GM12872 (cell line): ENCODE measurements at regions not wholly inside any gene's neighbourhood (a gene's known extent, or its start where the extent isn't known, plus 50 kb on each side); places are given as distances from the start of the nearest gene placed in this dataset.

Experiments used
- TF ChIP-seq, protein P1 (sequence below): IDR thresholded peaks from 3 replicates; pipeline ENCODE4 v1.5.1; 2011; ENCODE audit warnings: low read depth, mild to moderate bottlenecking, low read length, moderate library complexity; ENCODE audit not compliant: insufficient read depth

DNA sequence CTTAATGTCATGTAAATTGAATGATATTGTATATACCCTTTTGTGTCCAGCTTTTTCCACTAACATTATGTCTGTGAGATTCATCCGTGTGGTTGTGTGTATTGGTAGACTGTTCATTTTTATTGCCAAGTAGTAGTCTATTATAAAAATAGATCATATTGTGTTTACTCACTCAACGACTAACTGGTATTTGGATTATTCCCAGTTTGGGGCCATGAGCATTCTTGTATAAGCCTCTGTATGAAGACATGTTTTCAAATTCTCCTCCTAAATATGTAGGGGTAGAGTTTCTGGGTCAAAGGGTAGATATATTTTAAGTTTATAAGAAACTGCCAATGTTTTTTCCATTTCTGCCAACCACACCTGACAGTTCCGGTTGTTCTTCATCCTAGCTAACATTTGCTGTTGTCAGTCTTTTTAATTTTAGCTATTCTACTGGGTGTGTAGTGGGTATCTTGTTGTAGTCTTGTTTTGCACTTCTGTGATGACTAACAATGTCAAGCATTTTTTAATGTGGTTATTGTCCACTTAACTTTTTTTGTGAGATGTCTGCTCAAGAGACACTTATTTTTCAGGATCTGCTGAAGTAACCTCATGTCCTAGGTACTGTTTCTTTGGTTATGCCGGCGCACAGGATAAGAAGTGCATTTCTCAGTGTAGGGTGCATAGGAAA, 93.2 kb downstream of the DACT1 start:
- TF ChIP-seq, protein P1, sequence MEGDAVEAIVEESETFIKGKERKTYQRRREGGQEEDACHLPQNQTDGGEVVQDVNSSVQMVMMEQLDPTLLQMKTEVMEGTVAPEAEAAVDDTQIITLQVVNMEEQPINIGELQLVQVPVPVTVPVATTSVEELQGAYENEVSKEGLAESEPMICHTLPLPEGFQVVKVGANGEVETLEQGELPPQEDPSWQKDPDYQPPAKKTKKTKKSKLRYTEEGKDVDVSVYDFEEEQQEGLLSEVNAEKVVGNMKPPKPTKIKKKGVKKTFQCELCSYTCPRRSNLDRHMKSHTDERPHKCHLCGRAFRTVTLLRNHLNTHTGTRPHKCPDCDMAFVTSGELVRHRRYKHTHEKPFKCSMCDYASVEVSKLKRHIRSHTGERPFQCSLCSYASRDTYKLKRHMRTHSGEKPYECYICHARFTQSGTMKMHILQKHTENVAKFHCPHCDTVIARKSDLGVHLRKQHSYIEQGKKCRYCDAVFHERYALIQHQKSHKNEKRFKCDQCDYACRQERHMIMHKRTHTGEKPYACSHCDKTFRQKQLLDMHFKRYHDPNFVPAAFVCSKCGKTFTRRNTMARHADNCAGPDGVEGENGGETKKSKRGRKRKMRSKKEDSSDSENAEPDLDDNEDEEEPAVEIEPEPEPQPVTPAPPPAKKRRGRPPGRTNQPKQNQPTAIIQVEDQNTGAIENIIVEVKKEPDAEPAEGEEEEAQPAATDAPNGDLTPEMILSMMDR = no peak

DNA sequence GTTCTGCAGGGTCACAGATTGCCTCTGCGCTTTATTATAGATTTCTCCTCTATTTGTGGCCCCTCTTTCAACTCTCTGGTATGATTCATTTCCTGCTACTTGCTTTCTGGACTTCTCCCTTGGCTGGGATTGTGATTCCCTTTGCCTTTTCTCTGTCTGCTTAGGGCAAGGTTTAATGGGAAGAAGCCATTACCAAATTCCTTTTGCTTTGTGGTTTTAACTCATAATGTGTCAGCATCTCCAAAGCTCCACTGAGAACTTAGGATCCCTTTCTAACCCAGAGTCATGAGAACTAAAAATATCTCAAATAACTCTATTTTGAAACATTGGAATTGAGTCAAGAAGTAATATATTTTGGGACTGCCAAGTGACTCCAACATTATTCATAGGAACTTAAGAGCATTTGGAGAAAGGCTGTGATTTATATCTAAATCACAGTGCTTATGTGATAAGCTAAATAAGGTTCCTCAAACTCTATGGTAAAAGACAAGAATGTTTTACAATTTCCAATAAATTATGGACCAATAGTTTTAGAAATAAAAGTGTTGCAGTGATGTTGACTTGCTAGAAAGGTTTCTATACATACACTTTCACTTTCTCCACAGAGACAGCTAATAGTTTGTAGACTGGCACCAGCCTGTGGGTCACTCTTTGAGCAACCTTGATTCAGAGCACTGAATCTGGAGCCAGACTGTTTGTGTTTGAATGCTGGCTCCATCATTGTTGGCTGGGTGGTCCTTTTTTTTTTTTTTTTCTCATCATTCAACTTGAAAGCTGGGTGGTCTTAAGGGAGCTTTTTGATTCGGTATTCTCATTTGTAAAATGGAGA, 93.9 kb downstream of the DACT1 start:
- TF ChIP-seq, protein P1 = no peak

DNA sequence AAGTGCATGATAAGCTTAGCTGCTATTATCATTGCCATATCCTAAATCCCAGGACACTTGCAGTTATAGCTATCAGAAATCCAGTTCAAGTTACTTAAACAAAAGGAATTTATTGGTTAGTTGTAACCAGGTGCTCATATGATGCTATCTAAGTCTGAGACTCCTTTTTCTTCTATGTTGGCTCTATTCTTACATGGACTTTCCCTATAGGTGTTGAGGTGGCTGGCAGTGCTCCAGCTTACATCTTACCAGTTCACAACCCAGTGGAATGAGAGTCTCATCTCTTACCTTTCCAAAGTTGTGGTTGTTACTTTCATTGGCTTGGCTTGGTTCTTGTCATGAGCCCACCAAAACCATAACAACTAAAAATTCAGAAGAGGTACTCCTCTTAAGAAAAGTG, 94.6 kb downstream of the DACT1 start:
- TF ChIP-seq, protein P1 = no peak

DNA sequence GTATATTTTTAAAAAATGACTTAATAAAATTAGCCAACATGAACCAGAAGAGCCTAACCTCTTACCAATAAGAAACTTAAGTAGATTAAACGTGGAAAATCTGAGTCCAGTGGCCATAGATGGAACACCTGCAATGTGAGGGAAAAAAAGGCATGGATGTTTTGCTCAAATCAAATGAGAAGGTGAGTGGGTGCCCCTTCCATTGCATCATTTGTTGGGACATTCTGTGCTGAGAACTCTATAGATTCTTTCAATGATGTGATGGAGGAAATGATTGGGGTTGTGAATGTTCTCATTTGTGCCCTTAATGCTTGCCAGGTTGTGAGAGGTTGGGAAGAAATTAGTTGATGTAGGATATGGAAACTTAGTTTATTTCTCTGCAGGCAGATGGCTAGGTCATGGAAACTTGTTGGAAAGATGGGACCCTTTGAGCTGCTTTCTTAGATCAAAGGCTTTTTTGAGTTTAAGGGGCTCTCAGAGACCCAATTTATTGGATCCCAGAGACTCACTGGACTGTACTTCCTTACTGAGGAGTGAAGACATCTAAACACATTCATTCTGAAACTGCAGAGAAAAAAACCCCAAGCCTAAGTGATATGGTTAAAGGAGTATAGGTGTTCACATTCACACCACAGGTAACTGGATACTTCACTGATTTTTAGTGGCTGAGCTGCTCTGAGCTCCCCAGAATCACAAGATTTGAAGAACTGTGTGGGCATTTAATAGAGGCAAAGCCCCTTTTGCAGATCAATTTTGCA, 95.9 kb downstream of the DACT1 start:
- TF ChIP-seq, protein P1 = no peak

DNA sequence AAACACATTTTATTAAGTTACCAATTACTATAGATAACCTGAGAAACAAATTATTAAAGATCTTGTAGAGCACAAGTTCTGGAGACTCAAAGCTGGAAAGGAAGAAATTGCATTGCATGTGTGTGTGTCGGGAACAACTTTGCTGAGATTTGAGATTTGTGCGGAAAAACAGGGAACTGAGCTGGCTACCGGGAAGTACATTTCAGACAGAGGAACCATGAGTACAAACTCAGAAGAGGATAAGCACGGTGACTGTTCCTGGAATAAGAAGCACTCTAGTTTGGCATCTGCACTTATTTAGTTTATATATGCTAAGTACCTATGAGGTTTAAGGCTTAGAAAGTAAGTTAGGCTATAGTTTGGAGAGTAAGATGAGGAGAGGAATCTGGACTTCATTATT, 97.8 kb downstream of the DACT1 start:
- TF ChIP-seq, protein P1 = no peak

DNA sequence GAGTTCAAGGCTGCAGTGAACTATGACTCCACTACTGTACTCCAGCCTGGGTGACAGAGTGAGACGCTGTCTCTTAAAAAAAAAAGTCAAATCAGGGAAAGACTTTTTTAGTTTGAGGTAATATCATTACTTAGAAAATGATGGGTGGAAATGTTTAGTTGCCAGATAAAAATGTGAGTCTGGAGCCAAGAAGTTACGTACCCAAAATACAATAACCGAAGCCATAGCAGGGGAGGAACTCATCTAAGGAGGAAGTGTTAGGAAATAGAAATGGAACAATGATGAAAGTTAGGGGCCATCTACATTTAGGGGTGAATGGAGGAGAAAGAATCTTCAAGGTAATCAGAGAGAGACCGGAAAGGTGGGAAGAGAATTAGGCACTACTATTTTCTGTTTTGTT, 98.8 kb downstream of the DACT1 start:
- TF ChIP-seq, protein P1 = no peak

DNA sequence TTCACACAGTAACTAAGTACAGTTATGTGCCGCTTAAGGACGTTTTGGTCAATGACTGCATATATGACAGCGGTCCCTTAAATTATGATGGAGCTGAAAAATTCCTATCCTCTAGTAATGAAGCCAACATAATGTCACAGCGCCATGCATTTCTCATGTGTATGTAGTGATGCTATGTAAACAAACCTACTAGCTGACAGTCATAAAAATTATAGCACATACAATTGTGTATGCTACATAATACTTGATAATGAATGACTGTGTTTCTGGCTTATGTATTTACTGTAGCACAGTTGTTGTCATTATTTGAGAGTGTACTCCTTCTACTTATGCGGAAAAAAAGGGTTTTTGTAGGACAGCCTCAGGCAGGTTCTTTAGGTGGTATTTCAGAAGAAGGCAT, 99.7 kb downstream of the DACT1 start:
- TF ChIP-seq, protein P1 = no peak
